GM19193 (cell line): ENCODE measurements at regions not wholly inside any gene's neighbourhood (a gene's known extent, or its start where the extent isn't known, plus 50 kb on each side); places are given as distances from the start of the nearest gene placed in this dataset.

Experiments used
- POLR2A ChIP-seq: IDR thresholded peaks from 4 replicates; pipeline ENCODE4 v1.6.1; 2011; ENCODE audit not compliant: insufficient read depth, insufficient read length; ENCODE audit errors: extremely low read depth

DNA sequence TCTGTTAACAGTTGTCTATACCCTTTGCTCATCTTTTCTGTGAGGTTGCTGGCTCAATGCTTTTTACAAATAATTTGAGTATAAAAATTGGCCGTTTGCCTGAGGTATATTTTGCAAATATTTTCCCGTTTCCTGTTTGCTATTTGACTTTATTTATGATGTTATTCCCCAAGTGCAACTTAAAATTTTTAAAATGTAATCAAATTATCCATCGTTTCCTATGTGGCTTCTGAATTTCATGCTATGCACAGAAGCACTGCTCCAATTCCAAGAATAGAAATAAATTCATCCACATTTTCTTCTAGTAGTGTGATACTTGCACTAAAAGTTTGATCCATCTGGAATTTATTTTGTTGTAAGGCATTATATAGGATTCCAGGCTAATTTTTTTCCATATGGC lies 123.6 kb downstream of the ZNF608 start:
- TF ChIP-seq POLR2A: no peak

DNA sequence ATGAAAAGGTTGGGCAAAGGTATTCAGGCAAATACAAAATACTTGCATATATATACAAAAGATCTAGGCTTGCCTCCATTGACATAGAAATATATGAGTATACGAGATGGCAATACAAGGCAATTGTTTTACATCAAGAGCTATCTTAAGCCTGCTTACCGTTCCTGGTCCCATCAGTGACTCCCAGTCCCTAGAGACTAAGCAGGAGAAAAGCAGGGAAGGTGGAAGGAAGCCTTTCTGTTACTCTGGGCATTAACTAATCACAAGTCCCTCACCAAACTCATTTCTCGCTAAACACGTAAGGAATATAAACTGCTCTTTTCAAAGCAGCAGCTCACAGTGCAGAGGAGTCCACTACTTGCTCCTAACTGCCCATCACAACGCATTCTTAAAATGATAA lies 125.2 kb downstream of the ZNF608 start:
- no peak for TF ChIP-seq POLR2A

DNA sequence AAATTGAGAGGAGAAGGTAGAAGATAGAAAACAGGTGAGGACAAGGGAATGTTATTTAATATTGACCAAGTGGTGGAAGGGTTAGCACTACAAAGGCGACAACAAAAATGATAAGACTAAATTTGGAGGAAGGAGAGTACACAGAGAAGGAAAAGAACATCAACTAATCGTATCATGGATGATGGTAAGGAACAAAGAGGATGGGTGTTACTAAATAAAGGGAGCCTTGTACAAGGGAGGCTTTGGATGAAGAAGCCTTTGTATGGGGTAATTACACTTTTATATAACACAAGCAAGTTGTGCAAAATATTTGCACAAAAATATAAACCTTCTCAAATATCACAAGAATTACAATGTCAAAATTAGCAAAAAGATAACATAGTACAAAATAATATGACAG lies 125.7 kb downstream of the ZNF608 start:
- TF ChIP-seq POLR2A: no peak

DNA sequence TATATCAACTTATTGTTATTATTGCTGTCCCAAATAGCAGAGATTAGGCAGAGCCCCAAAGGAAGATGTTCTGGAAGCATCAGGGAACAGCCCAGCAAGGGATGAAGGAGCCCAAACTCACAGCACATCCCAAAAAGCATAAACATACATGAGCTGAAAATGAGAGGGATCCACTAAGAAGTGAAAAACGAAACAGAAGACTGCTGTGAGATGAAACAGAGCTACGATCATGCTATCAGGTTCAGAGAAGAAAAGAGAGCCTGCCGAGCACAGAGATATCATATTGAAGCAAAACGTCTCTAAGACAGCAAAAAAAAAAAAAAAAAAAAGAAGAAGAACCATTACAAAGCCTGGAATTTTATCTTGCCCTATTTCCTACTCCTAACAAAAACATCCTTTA lies 127.3 kb downstream of the ZNF608 start:
- no peak for TF ChIP-seq POLR2A

DNA sequence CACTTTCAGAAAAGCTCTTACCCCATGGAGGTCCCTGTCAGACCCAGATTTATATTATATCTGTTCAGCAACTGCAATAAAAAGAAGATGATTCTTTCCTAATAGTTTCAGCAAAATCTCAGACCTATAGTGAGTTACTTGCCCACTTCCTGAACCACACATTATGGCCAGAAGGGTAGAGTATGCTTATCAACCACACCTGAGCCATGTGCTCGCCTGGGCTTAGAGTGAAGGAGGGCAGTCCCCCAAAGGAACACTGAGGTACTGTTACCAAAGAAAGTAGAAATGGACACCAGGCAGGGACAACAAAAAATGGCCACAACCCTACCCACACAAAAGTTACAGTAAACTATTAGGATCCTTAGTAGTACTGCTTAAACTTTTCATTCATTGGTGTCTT lies 128.7 kb downstream of the ZNF608 start:
- TF ChIP-seq POLR2A: no peak

DNA sequence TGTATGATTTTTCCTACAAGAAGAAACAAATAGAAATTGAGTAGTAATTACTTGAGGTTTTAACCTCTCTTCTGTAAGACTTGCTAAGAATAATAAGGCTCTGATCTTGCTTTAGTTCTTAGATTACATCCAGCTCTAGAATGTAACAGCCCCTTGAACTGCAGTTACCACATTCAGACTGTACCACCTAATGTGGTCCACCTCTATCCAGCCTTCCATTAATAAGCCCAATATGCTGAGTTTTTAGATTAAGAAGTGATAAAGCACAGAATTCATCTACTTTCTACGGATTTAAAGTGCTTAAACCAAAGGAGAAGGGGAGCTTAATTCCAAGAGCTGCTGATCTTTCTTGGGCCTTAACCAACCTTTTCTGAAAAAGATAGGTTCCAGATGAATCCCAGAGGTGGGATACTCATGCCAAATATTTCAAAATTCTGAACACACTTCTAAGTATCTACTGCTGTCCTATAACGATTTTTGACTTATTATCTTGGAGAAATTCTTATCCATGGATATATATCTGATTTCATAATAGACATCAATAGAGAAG lies 131.5 kb downstream of the ZNF608 start:
- no peak for TF ChIP-seq POLR2A

DNA sequence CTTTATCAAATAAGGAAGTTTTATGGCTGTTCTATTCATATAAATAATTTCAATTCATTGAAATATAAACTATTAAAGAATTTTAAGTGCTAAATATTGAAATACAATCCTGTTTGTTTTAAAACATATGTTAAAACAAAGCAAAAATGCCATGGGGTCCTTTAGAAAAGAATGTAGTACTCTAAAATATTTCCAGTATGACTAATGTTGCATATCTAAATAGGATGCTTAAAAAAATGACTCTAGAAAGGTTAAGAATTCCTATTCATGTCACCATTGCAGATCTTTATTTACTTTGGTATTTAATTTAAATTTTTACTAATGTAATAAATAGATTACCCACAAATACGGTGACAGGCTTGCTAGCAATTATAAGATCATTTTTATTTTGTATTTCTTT lies 132.3 kb downstream of the ZNF608 start:
- no peak for TF ChIP-seq POLR2A

DNA sequence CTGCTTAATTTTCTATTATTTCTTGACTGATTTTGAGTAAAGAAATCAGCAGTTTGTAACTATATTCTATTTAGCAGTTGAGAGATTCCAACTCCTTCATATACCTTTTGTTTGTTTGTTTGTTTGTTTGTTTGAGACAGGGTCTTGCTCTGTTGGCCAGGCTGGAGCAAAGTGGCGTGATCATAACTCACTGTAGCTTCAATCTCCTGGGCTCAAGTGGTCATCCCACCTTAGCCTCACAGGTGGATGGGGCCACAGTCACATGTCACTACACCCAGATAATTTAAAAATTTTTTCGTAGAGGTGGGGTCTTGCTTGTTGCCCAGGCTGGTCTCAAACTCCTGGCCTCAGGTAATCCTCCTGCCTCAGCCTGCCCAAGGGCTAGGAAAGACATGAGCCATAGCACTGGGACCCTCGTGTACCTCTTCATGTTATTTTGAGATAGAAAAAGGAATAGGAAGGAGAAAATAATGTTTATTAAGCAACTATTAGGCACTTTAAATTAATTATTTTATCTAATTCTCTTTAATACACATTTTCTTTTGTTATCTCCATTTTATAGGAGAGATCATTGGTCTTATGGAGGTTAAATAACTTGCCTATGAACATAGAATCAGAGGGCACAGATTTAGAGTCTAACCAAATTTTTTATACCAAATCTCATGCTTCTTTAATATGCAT lies 133.0 kb downstream of the ZNF608 start:
- no peak for TF ChIP-seq POLR2A

DNA sequence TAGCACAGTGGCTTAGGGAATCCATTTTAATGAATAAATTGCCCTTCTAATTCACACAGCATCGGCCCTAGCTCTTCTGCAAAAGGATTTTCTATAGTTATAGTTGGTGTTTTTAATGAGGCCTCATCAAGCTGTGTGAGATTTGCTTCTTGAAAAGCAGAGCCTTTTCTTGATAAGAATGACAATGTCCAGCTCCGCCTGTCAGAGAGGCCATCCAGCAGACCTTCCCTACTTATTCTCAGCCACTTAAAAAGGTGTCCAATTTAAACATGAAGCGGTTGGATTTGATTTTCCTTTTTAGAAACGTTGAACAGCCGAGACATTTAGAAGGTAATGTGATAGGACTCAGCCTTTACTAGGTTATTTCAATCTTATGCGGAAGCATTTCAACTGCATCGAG lies 134.4 kb downstream of the ZNF608 start:
- no peak for TF ChIP-seq POLR2A

DNA sequence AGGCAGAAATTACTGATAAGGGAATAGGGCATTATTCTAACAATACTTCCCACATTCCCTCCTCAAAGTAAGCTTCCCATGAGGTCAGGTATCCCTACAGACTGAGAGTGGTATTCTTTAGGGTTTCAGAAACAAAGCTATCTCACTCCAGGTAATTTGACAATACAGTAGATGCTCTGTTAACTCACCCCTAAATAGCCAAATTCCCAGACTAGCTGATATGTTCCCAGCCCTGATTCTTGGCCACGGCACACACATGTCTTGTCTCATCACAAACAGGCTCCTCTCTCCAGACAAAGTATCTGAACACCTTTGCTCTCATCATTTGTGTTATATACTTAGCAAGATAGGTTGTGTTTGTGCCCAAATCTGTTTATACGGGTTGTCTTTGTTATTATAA lies 139.9 kb downstream of the ZNF608 start:
- no peak for TF ChIP-seq POLR2A

DNA sequence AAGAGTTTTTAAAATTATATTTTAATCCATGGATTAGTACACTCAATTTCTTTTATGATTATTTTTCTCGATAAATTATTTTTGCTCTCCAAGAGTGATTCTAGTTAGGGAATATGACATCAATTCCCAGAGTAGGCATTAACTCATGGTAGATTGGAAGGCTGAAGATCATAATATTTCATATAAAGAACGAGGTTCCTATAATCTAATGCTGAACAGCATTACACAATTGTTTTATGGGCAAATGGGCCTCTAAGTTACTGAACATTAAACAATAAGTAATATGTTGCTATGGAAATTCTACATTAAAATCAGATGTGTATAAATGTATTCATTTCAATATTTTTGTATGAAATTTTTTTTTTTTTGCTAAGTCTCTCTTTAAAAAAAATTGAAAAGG lies 140.3 kb downstream of the ZNF608 start:
- TF ChIP-seq POLR2A: no peak

DNA sequence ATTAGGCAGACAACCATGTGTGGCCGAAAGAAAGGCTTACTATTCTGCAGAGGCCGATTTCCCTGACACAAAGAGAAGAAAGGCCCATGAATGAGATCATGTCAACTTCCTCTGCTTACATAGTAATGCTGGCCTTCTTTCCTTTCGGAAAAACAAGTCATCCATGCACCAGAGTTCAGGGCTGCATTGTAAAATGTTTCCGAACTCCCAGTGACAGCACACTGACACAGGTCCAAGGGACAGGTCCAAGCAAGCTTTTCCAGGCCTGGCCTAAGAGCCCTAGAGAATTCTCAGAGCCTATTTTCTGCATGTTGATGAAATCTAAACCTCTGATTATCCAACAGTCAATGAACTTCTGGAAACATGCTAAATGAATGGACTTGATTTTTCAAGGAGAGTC lies 140.9 kb downstream of the ZNF608 start:
- no peak for TF ChIP-seq POLR2A

DNA sequence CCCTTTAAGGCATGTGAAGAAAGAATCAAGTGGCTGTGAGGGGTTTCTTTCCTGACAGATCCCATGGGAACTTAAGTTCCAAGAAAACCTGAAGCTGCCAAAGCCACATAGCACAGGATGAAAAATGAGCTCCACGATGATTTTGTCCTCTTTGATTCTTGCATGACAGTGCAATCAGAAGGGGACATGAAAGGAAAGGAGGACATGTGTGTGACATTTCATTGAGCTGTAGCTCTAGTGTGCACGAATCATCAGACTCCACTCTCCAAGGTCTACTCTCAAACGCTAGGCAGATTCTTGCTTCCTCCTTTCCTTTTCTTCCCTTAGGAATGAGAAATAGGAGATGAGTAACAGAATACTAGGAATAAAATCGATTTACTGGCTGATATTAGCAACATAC lies 142.0 kb downstream of the ZNF608 start:
- no peak for TF ChIP-seq POLR2A

DNA sequence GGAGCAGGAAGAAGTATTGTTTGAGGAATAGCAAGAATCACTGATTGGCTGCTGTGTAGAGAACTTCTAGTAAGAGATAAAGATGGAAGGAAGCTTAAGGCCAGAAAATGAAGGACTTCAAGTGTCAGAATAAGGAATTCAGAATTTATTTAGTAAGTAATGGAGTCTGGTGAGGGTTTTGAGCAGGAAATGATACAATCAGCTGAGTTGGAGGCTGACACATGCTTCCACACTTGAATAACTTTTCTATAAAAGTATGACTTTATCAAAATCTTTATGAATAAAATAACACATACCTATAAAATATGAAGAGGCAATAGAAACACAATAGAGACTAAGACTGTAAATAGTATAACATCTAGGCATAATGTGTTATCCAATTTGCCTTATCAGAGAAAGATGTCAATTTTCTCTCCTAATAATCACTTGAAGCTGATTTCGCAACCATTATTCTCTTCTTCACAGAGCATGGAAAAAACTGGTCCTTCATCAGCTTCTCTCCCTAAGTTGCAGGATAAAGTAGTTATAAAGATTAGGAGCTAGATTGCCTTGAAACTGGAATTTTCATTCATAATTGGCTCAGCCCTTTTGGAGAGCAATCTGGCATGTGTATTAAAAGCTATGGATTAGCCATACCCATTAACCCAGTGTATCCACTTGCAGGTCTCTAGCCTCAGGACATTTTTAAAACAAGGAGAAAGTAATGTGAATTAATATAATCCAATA lies 143.4 kb downstream of the ZNF608 start:
- no peak for TF ChIP-seq POLR2A

DNA sequence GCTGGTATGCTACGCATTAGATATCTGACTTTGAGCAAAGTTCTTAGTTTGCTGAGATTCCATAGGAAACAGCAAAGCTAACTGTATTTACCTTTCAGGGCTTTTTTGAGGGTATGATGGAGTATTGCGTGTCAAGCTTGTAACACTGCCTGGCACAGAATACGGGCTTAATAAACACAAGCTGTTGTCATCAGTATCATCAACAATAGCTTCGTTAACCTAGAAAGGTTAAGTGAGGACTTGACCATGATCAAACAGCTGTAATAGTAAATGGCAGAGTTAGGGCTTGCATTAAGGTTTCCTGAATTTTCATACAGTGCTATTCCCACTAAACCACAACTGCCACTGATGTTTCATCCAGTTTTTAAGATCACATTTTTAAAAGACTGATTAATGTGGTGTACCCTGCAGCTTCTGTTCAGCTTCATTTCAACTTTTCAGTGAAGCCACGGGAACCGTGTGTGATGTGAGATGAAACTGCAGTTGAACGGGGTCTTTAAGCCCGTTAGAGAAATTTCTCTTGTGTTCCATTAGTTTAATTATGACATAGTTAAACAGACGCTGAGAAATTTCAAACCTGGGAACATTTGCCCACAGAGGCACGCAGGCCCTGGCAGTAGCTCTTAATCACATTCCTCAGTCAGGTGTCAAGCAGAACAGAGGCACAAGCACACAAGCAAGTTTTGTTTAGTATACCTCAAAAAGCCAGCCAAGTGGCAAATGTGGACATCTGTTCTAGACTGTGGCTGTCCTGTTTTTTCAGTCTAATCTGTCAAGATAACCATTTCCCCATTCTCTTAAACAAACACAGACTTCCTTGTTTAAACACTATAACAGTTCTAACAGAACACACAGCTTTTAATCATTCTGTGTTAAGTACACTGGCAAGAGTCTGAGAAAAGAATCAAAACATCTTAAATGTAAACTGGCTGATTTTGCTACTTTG lies 147.1 kb downstream of the ZNF608 start:
- no peak for TF ChIP-seq POLR2A
